ENCODE measurements at regions not wholly inside any gene's neighbourhood (a gene's known extent, or its start where the extent isn't known, plus 50 kb on each side); places are given as distances from the start of the nearest gene placed in this dataset.

GRCh38 chr5:99179206-99179605 is 250.4 kb upstream of the CHD1 start:
- H3K27ac ChIP-seq (ENCODE audit: low read depth in 2 of 2, low read length in 1 of 2): no peak overlapping the region
- 49% methylated on average over 4 of the region's 4 CpGs for whole genome bisulfite sequencing (ENCODE audit: low lambda C conversion rate)
- H3K4me1 ChIP-seq (ENCODE audit: control insufficient read depth in 1 of 2, insufficient read depth in 2 of 2, low read depth in 1 of 2, low read length in 1 of 2): no peaks in the 10 kb centered on the region
- POLR2A ChIA-PET: no interaction called here
- no peak overlapping the region for H3K4me2 ChIP-seq
- H3F3A ChIP-seq (replicated peaks; ENCODE audit: insufficient read depth): no peaks in the 10 kb centered on the region
- H3K9me2 ChIP-seq: no peaks in the 10 kb centered on the region
- H4K20me1 ChIP-seq (ENCODE audit: insufficient read depth): no peaks in the 10 kb centered on the region
- H3K4me3 ChIP-seq (ENCODE audit: low read depth in 2 of 2, low read length in 1 of 2): no peak overlapping the region
- no peak for TF ChIP-seq REST (IDR thresholded peaks at IDR 0.05; ENCODE audit: low read depth, low read length)
- TF ChIP-seq EP300 (IDR thresholded peaks at IDR 0.05; ENCODE audit: borderline replicate concordance in 1 of 2, low read depth in 1 of 2, low read length in 1 of 2): no peak
- TF ChIP-seq MEF2A (IDR thresholded peaks at IDR 0.05; ENCODE audit: borderline replicate concordance, low read depth): no peak
- no peak for TF ChIP-seq RAD21 (IDR thresholded peaks at IDR 0.05; ENCODE audit: low read length)
- TF ChIP-seq USF1 (IDR thresholded peaks at IDR 0.05; ENCODE audit: borderline replicate concordance, low read depth): no peak
- no peak for TF ChIP-seq ZBTB33 (IDR thresholded peaks at IDR 0.05; ENCODE audit: borderline replicate concordance, low read depth)
- no peak for TF ChIP-seq NFIC (IDR thresholded peaks at IDR 0.05; ENCODE audit: borderline replicate concordance)
- no peak for TF ChIP-seq USF2 (IDR thresholded peaks at IDR 0.05; ENCODE audit: borderline replicate concordance, low read depth, low read length)
- no peak for TF ChIP-seq MXI1 (IDR thresholded peaks at IDR 0.05; ENCODE audit: low read depth, low read length)
- TF ChIP-seq NRF1 (IDR thresholded peaks at IDR 0.05; ENCODE audit: low read depth, low read length): no peak
- no peak for DNase-seq
- no peak overlapping the region for H2AFZ ChIP-seq (ENCODE audit: low read depth)
- H3K79me2 ChIP-seq (ENCODE audit: insufficient read depth): no peaks in the 10 kb centered on the region
- H3K36me3 ChIP-seq (replicated peaks in 1 of 2; ENCODE audit: control insufficient read depth in 1 of 2, insufficient read depth in 2 of 2, low read length in 1 of 2): no peaks in the 10 kb centered on the region
- no peaks in the 10 kb centered on the region for H3K27me3 ChIP-seq (ENCODE audit: insufficient read depth)
- CTCF ChIA-PET: no interaction called here
- H3K9ac ChIP-seq: no peak overlapping the region
- no peaks in the 10 kb centered on the region for H3K9me3 ChIP-seq

Measured in SK-N-SH (cell line).